ENCODE measurements at regions not wholly inside any gene's neighbourhood (a gene's known extent, or its start where the extent isn't known, plus 50 kb on each side); places are given as distances from the start of the nearest gene placed in this dataset.

DNA sequence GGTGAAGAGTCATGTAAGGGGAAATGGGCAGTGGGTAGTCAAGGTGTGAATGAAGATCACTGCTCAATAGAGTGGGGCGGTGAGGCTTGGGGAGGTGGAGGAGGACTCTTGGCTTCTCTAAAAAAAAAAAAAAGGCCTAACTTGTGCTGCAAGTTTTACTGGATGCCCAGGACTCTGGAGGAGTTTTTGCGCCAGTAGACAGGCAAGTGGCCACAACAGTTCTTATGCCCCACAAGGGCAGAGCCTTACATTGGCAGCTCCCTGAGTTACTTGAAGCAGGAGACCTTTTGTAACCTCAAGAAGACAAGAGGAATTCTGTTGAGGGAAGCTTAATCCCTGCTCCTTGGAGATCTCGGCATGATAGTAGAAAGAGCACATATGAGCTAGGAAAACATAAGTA is 54.9 kb upstream of the PPP2R5A start:
- no peak overlapping the region for H3K4me3 ChIP-seq (ENCODE audit: insufficient read length, low read depth)
- TF ChIP-seq SUZ12 (IDR thresholded peaks at IDR 0.05; ENCODE audit: extremely low read depth, insufficient read depth, insufficient read length): no peak
- TF ChIP-seq YY1 (IDR thresholded peaks at IDR 0.05; ENCODE audit: insufficient read depth, insufficient read length): no peak
- TF ChIP-seq ZNF274 (IDR thresholded peaks at IDR 0.05; ENCODE audit: low read depth, low read length): no peak
- DNase-seq (ENCODE audit: low read depth, low spot score): no peak
- no peaks in the 10 kb centered on the region for H3K36me3 ChIP-seq (ENCODE audit: insufficient read depth, insufficient read length, low read length)
- no peaks in the 10 kb centered on the region for H3K9me3 ChIP-seq (ENCODE audit: insufficient read depth, low read length)
- no peak overlapping the region for H3K9ac ChIP-seq (ENCODE audit: insufficient read length, low read depth)
- no peaks in the 10 kb centered on the region for H3K27me3 ChIP-seq (ENCODE audit: insufficient read depth, insufficient read length)
- H3K4me1 ChIP-seq (ENCODE audit: insufficient read depth, insufficient read length): no peaks in the 10 kb centered on the region

DNA sequence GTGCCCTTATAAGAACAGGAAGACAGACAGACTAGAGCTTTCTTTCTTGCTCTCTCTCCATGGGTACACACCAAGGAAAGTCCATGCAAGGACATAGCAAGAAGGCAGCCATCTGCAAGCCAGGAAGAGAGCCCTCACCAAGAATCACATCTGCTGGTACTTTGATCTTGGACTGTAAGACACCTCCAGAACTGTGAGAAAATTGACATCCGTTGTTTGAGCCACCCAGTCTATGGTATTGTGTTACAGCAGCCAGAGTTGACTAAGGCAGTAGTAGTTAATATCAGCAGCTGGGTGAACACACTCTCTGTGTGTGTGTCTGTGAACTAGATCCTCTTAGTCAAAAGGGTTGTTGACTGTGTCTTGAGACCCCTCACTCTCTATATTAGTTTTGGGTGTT is 53.8 kb upstream of the PPP2R5A start:
- Histone ChIP-seq H3K36me3 (ENCODE audit: insufficient read depth, insufficient read length, low read length) (no peaks in the 10 kb centered on the region), H3K4me3 (ENCODE audit: insufficient read length, low read depth) (no peak overlapping the region), H3K9ac (ENCODE audit: insufficient read length, low read depth) (no peak overlapping the region), H3K27me3 (ENCODE audit: insufficient read depth, insufficient read length) (no peaks in the 10 kb centered on the region), H3K4me1 (ENCODE audit: insufficient read depth, insufficient read length) (no peaks in the 10 kb centered on the region), H3K9me3 (ENCODE audit: insufficient read depth, low read length) (no peaks in the 10 kb centered on the region)
- TF ChIP-seq SUZ12 (IDR thresholded peaks at IDR 0.05; ENCODE audit: extremely low read depth, insufficient read depth, insufficient read length) (no peak), ZNF274 (IDR thresholded peaks at IDR 0.05; ENCODE audit: low read depth, low read length) (no peak), YY1 (IDR thresholded peaks at IDR 0.05; ENCODE audit: insufficient read depth, insufficient read length) (no peak)
- DNase-seq (ENCODE audit: low read depth, low spot score): no peak

DNA sequence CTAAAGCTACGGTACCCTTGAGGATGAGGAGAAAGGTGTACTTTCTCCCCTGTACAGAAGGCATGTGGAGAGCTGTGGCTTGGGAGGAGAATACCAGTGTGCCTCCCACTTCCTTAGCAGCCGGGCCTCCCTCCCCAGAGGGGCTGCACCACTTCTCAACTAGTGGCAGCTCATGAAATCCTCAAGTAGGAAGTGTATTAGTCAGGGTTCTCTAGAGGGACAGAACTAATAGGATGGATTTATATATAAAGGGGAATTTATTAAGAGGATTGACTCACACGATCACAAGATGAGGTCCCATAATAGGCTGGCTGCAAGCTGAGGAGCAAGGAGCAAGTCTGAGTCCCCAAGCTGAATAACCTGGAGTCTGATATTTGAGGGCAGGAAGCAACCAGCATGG is 53.1 kb upstream of the PPP2R5A start:
- TF ChIP-seq ZNF274 (IDR thresholded peaks at IDR 0.05; ENCODE audit: low read depth, low read length) (no peak), YY1 (IDR thresholded peaks at IDR 0.05; ENCODE audit: insufficient read depth, insufficient read length) (no peak), SUZ12 (IDR thresholded peaks at IDR 0.05; ENCODE audit: extremely low read depth, insufficient read depth, insufficient read length) (no peak)
- Histone ChIP-seq H3K9me3 (ENCODE audit: insufficient read depth, low read length) (no peaks in the 10 kb centered on the region), H3K4me3 (ENCODE audit: insufficient read length, low read depth) (no peak overlapping the region), H3K27me3 (ENCODE audit: insufficient read depth, insufficient read length) (no peaks in the 10 kb centered on the region), H3K36me3 (ENCODE audit: insufficient read depth, insufficient read length, low read length) (no peaks in the 10 kb centered on the region), H3K4me1 (ENCODE audit: insufficient read depth, insufficient read length) (no peaks in the 10 kb centered on the region), H3K9ac (ENCODE audit: insufficient read length, low read depth) (no peak overlapping the region)
- no peak for DNase-seq (ENCODE audit: low read depth, low spot score)

DNA sequence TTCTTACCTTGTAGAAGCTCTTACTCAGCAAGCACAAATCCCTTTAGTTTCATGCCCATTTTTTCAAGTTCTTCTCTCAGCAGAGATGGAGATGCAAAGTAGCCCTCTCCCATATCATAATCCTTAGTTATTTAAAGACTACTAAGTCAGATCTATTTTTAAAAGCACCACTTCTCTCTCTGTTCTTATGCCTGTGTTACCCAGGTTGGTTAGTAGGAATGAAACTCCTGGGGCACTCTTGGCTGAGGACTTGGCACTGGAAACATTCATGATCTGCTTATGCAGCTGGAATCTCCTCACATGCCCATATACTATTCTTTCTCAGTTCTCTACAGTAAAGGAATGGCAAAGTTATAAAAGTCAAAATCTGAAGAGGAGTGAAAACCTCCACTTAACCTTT is 51.9 kb upstream of the PPP2R5A start:
- DNase-seq (ENCODE audit: low read depth, low spot score): no peak
- H3K27me3 ChIP-seq (ENCODE audit: insufficient read depth, insufficient read length): no peaks in the 10 kb centered on the region
- no peak for TF ChIP-seq YY1 (IDR thresholded peaks at IDR 0.05; ENCODE audit: insufficient read depth, insufficient read length)
- no peak for TF ChIP-seq ZNF274 (IDR thresholded peaks at IDR 0.05; ENCODE audit: low read depth, low read length)
- no peak for TF ChIP-seq SUZ12 (IDR thresholded peaks at IDR 0.05; ENCODE audit: extremely low read depth, insufficient read depth, insufficient read length)
- H3K4me3 ChIP-seq (ENCODE audit: insufficient read length, low read depth): no peak overlapping the region
- no peaks in the 10 kb centered on the region for H3K36me3 ChIP-seq (ENCODE audit: insufficient read depth, insufficient read length, low read length)
- no peaks in the 10 kb centered on the region for H3K9me3 ChIP-seq (ENCODE audit: insufficient read depth, low read length)
- no peak overlapping the region for H3K9ac ChIP-seq (ENCODE audit: insufficient read length, low read depth)
- no peaks in the 10 kb centered on the region for H3K4me1 ChIP-seq (ENCODE audit: insufficient read depth, insufficient read length)

DNA sequence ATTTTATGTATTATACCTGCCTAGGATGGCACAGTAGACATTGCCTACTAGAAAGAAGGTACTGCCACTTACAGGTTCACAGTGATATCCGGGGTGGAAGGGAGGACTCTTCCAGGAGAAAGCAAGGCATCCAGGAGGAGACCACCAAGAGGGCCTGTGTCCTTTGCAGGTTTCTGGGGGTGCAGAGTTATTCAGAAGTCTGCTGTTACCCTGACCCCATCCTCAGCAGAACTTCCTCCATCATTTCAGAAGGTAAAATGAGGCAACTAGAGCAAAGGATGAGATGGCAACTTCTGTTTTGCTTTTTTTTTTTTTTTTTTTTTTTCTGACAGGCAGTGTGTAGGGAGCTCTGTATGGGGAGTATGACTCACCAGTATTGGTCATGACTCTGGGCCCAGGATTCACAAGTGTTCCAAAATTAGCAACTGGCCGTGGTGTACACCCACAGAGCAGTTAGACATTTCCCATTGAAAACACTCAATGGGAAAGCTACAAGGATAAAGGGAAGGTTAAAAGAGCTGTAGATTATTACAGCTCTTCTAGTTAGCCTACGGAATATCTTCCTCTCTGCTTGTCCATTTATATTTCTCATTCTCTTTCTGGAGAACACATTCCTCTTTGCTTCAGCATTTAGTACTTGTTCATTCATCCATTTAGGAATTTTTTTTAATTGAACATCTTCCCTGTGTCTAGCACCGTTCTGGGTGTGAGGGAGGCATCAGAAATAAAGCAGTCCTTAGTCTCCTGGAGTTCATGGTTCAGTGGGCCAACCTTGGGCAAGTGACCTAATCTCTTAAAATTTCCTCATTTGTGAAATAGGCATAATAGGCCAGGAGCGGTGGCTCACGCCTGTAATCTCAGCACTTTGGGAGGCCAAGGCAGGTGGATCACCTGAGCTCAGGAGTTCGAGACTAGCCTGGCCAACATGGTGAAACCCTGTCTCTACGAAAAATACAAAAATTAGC is 50.5 kb upstream of the PPP2R5A start:
- no peaks in the 10 kb centered on the region for H3K4me1 ChIP-seq (ENCODE audit: insufficient read depth, insufficient read length)

More for the DNA sequence above, 50.5 kb upstream of the PPP2R5A start:
- DNase-seq (ENCODE audit: low read depth, low spot score): no peak
- H3K9me3 ChIP-seq (ENCODE audit: insufficient read depth, low read length): no peaks in the 10 kb centered on the region
- no peaks in the 10 kb centered on the region for H3K36me3 ChIP-seq (ENCODE audit: insufficient read depth, insufficient read length, low read length)
- H3K4me3 ChIP-seq (ENCODE audit: insufficient read length, low read depth): no peak overlapping the region
- no peaks in the 10 kb centered on the region for H3K27me3 ChIP-seq (ENCODE audit: insufficient read depth, insufficient read length)
- H3K9ac ChIP-seq (ENCODE audit: insufficient read length, low read depth): no peak overlapping the region
- TF ChIP-seq ZNF274 (IDR thresholded peaks at IDR 0.05; ENCODE audit: low read depth, low read length): no peak
- TF ChIP-seq SUZ12 (IDR thresholded peaks at IDR 0.05; ENCODE audit: extremely low read depth, insufficient read depth, insufficient read length): no peak
- no peak for TF ChIP-seq YY1 (IDR thresholded peaks at IDR 0.05; ENCODE audit: insufficient read depth, insufficient read length)

Measured in NT2/D1 (cell line).